Activated naive CD8-positive, alpha-beta T cell treated with anti-CD3 and anti-CD28 coated beads for 36 hours (primary cell): ENCODE measurements at regions not wholly inside any gene's neighbourhood (a gene's known extent, or its start where the extent isn't known, plus 50 kb on each side); places are given as distances from the start of the nearest gene placed in this dataset.
A peak's percentile ranks its signal among the peaks of the same experiment; 100 is the strongest.

Experiments
- DNase-seq: peaks from one replicate; pipeline ENCODE4 v3.0.0; 2021
- H3K27ac Mint-ChIP-seq: one replicate; pipeline ENCODE4 v1.8.0; 2022; ENCODE audit warnings: mild to moderate bottlenecking, moderate library complexity, mixed read lengths
- H3K27me3 Mint-ChIP-seq: one replicate; pipeline ENCODE4 v1.8.0; 2022; ENCODE audit warnings: mild to moderate bottlenecking, mixed read lengths
- H3K36me3 Mint-ChIP-seq: one replicate; pipeline ENCODE4 v1.8.0; 2021; ENCODE audit warnings: mild to moderate bottlenecking, mixed read lengths
- H3K4me1 Mint-ChIP-seq: one replicate; pipeline ENCODE4 v1.8.0; 2021; ENCODE audit warnings: mixed read lengths
- H3K4me3 Mint-ChIP-seq: one replicate; pipeline ENCODE4 v1.8.0; 2022; ENCODE audit warnings: mild to moderate bottlenecking, moderate library complexity, mixed read lengths
- H3K9me3 Mint-ChIP-seq: one replicate; pipeline ENCODE4 v1.8.0; 2022; ENCODE audit warnings: mixed read lengths

- Mint-ChIP-seq H3K9me3 (peaks cover 3% of the 10 kb centered on the region), H3K36me3 (no peaks in the 10 kb centered on the region), H3K4me3 (no peak overlapping the region), H3K4me1 (no peaks in the 10 kb centered on the region), H3K27ac (no peak overlapping the region), H3K27me3 (no peaks in the 10 kb centered on the region)
- no peak for DNase-seq
Measured at GRCh38 chr2:4656326-4656725, 953.0 kb downstream of the DCDC2C start.

GRCh38 chr2:4662161-4662779 is 958.9 kb downstream of the DCDC2C start:
- Mint-ChIP-seq H3K9me3 (peaks cover 1% of the 10 kb centered on the region), H3K4me3 (no peak overlapping the region), H3K27ac (no peak overlapping the region), H3K36me3 (no peaks in the 10 kb centered on the region), H3K27me3 (no peaks in the 10 kb centered on the region), H3K4me1 (no peaks in the 10 kb centered on the region)
- no peak for DNase-seq

GRCh38 chr2:4668381-4668780 is 965.0 kb downstream of the DCDC2C start:
- DNase-seq = no peak
- Mint-ChIP-seq H3K4me1 (peaks cover 1% of the 10 kb centered on the region), H3K36me3 (no peaks in the 10 kb centered on the region), H3K27ac (no peak overlapping the region), H3K27me3 (no peaks in the 10 kb centered on the region), H3K9me3 (peaks cover 7% of the 10 kb centered on the region), H3K4me3 (no peak overlapping the region)

- peaks cover 7% of the 10 kb centered on the region for H3K9me3 Mint-ChIP-seq
- H3K27me3 Mint-ChIP-seq = no peaks in the 10 kb centered on the region
- H3K27ac Mint-ChIP-seq = no peak overlapping the region
- no peak for DNase-seq
- H3K4me3 Mint-ChIP-seq = no peak overlapping the region
- H3K4me1 Mint-ChIP-seq = peaks cover 3% of the 10 kb centered on the region
- no peaks in the 10 kb centered on the region for H3K36me3 Mint-ChIP-seq
Measured at GRCh38 chr2:4670331-4670730, 967.0 kb downstream of the DCDC2C start.

- Mint-ChIP-seq H3K27ac (no peak overlapping the region), H3K4me1 (peaks cover 3% of the 10 kb centered on the region), H3K4me3 (no peak overlapping the region), H3K27me3 (no peaks in the 10 kb centered on the region), H3K9me3 (peaks cover 7% of the 10 kb centered on the region), H3K36me3 (no peaks in the 10 kb centered on the region)
- DNase-seq = no peak
Measured at GRCh38 chr2:4673025-4673489, 969.7 kb downstream of the DCDC2C start.

- Mint-ChIP-seq H3K4me3 (no peak overlapping the region), H3K27ac (no peak overlapping the region), H3K4me1 (peaks cover 3% of the 10 kb centered on the region), H3K27me3 (no peaks in the 10 kb centered on the region), H3K36me3 (no peaks in the 10 kb centered on the region), H3K9me3 (peaks cover 4% of the 10 kb centered on the region)
- peak; percentile 17 for DNase-seq
Measured at GRCh38 chr2:4674007-4674406, 970.6 kb downstream of the DCDC2C start.

- H3K4me1 Mint-ChIP-seq = peaks cover 3% of the 10 kb centered on the region
- H3K27me3 Mint-ChIP-seq = no peaks in the 10 kb centered on the region
- peaks cover 4% of the 10 kb centered on the region for H3K9me3 Mint-ChIP-seq
- no peak overlapping the region for H3K27ac Mint-ChIP-seq
- no peak for DNase-seq
- no peak overlapping the region for H3K4me3 Mint-ChIP-seq
- H3K36me3 Mint-ChIP-seq = no peaks in the 10 kb centered on the region
Measured at GRCh38 chr2:4675295-4675694, 971.9 kb downstream of the DCDC2C start.

- no peaks in the 10 kb centered on the region for H3K9me3 Mint-ChIP-seq
- H3K4me3 Mint-ChIP-seq = no peak overlapping the region
- no peaks in the 10 kb centered on the region for H3K36me3 Mint-ChIP-seq
- H3K4me1 Mint-ChIP-seq = peaks cover under 1% of the 10 kb centered on the region
- DNase-seq = no peak
- no peaks in the 10 kb centered on the region for H3K27me3 Mint-ChIP-seq
- no peak overlapping the region for H3K27ac Mint-ChIP-seq
Measured at GRCh38 chr2:4678927-4679326, 975.6 kb downstream of the DCDC2C start.

GRCh38 chr2:4679391-4679790 is 976.0 kb downstream of the DCDC2C start:
- no peak for DNase-seq
- H3K27ac Mint-ChIP-seq = no peak overlapping the region
- no peaks in the 10 kb centered on the region for H3K36me3 Mint-ChIP-seq
- H3K4me1 Mint-ChIP-seq = no peaks in the 10 kb centered on the region
- H3K9me3 Mint-ChIP-seq = no peaks in the 10 kb centered on the region
- no peak overlapping the region for H3K4me3 Mint-ChIP-seq
- no peaks in the 10 kb centered on the region for H3K27me3 Mint-ChIP-seq

GRCh38 chr2:4684921-4685320 is 981.5 kb downstream of the DCDC2C start:
- Mint-ChIP-seq H3K9me3 (peaks cover 1% of the 10 kb centered on the region), H3K4me1 (no peaks in the 10 kb centered on the region), H3K4me3 (no peak overlapping the region), H3K36me3 (no peaks in the 10 kb centered on the region), H3K27me3 (no peaks in the 10 kb centered on the region), H3K27ac (no peak overlapping the region)
- DNase-seq = no peak

- H3K27me3 Mint-ChIP-seq = no peaks in the 10 kb centered on the region
- H3K4me1 Mint-ChIP-seq = no peaks in the 10 kb centered on the region
- DNase-seq = no peak
- no peak overlapping the region for H3K4me3 Mint-ChIP-seq
- no peaks in the 10 kb centered on the region for H3K36me3 Mint-ChIP-seq
- no peak overlapping the region for H3K27ac Mint-ChIP-seq
- H3K9me3 Mint-ChIP-seq = peaks cover 4% of the 10 kb centered on the region
Measured at GRCh38 chr2:4690913-4691312, 987.5 kb downstream of the DCDC2C start.

GRCh38 chr2:4693266-4693665 is 989.9 kb downstream of the DCDC2C start:
- H3K9me3 Mint-ChIP-seq = peaks cover 6% of the 10 kb centered on the region
- H3K27ac Mint-ChIP-seq = no peak overlapping the region
- no peak for DNase-seq
- H3K36me3 Mint-ChIP-seq = no peaks in the 10 kb centered on the region
- H3K4me1 Mint-ChIP-seq = no peaks in the 10 kb centered on the region
- H3K27me3 Mint-ChIP-seq = no peaks in the 10 kb centered on the region
- no peak overlapping the region for H3K4me3 Mint-ChIP-seq

- DNase-seq = no peak
- H3K4me3 Mint-ChIP-seq = no peak overlapping the region
- no peak overlapping the region for H3K27ac Mint-ChIP-seq
- H3K36me3 Mint-ChIP-seq = no peaks in the 10 kb centered on the region
- peaks cover 9% of the 10 kb centered on the region for H3K9me3 Mint-ChIP-seq
- H3K4me1 Mint-ChIP-seq = no peaks in the 10 kb centered on the region
- H3K27me3 Mint-ChIP-seq = no peaks in the 10 kb centered on the region
Measured at GRCh38 chr2:4695281-4695861, 992.0 kb downstream of the DCDC2C start.

GRCh38 chr2:4715065-4715464 is 977.1 kb upstream of the SOX11 start:
- Mint-ChIP-seq H3K27me3 (no peaks in the 10 kb centered on the region), H3K4me3 (no peak overlapping the region), H3K9me3 (peaks cover 19% of the 10 kb centered on the region), H3K4me1 (no peaks in the 10 kb centered on the region), H3K36me3 (no peaks in the 10 kb centered on the region), H3K27ac (no peak overlapping the region)
- no peak for DNase-seq

- DNase-seq = no peak
- Mint-ChIP-seq H3K27ac (no peak overlapping the region), H3K4me1 (no peaks in the 10 kb centered on the region), H3K36me3 (no peaks in the 10 kb centered on the region), H3K27me3 (no peaks in the 10 kb centered on the region), H3K4me3 (no peak overlapping the region), H3K9me3 (peaks cover 21% of the 10 kb centered on the region)
Measured at GRCh38 chr2:4718777-4719176, 973.4 kb upstream of the SOX11 start.

GRCh38 chr2:4725618-4726017 is 966.6 kb upstream of the SOX11 start:
- no peak overlapping the region for H3K4me3 Mint-ChIP-seq
- no peaks in the 10 kb centered on the region for H3K27me3 Mint-ChIP-seq
- no peak for DNase-seq
- no peaks in the 10 kb centered on the region for H3K4me1 Mint-ChIP-seq
- no peak overlapping the region for H3K27ac Mint-ChIP-seq
- no peaks in the 10 kb centered on the region for H3K36me3 Mint-ChIP-seq
- H3K9me3 Mint-ChIP-seq = peaks cover 3% of the 10 kb centered on the region
